Stimulated activated CD4-positive, alpha-beta T cell treated with anti-CD3 and anti-CD28 coated beads, Interleukin-15, amount 100 ng/mL, for 1 hour (primary cell): ENCODE measurements at regions not wholly inside any gene's neighbourhood (a gene's known extent, or its start where the extent isn't known, plus 50 kb on each side); places are given as distances from the start of the nearest gene placed in this dataset.

ENCODE experiments used
- DNase-seq, 2 donors: peaks; one replicate each; pipeline ENCODE4 v3.0.0-alpha.2; 2020; ENCODE audit warnings: low read depth in 1 of 2, low spot score in 1 of 2

DNA sequence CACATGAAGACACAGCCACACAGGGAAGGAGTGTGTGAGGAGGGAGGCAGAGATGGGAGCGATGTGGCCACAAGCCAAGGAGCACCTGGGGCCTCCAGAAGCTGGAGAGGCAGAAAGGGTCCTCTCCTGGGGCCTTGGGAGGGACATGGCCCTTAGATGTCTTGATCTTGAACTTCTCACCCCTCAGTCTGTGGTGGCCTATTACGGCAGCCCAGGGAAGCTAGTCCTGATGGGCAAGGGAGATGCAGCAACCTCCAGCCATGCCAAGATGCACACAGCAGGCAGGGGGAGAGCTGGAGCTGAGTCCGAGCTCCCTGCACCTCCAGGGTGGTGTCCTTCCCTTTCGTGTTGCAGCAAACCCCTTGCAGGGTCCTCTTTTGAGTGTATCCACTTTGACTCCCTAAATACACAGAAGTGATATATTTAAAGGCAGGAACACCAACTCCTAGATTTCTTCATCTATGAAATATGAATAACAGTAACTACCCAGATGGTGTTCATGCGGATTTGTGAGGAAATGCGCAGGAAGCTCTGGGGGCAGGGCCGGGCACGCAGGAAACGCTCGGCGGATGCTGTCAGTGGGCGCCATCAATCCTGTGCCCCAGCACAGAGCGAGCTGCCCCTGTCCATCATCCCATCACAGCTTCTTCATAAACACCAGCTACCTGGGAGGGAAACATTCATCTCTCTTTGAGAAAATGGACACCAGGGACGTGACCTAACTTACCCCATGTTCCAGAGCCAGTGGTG lies 230.4 kb upstream of the MYT1L start:
- DNase-seq, result no peak

DNA sequence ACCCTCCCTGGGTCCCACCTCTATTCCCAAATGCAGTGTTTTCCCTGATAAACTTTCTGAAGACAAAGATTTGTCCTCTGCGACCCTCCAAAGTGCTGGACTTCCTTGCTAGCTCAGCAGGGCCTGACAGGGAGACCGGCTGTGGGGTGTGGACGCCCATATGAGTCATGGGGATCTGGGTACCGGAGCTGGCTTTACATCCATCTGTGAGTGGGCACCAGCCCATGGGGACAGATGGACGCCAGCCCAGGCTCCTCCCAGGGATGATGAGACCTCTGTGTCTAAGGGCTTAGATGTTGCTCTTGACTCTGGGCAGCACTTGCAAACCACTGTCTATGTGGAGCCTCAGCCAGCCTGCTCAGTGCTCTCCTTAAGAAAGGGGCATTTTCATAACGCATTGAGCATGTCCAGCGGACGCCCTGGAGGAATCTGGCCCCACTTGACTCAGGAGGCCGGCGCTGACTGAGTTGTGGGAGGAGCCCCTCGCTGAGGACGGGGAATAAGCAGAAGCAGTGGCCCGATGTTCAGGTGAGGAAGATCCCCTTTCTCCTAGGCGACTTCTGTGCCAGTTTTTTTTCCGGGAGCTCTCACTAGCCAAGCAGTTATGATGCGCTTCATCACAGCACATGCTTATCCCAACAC lies 229.4 kb upstream of the MYT1L start:
- DNase-seq, result no peak

- DNase-seq, result no peak
Observed at GRCh38 chr2:2558476-2558875, 227.4 kb upstream of the MYT1L start.

- no peak for DNase-seq
Observed at GRCh38 chr2:2557475-2557874, 226.4 kb upstream of the MYT1L start.

DNA sequence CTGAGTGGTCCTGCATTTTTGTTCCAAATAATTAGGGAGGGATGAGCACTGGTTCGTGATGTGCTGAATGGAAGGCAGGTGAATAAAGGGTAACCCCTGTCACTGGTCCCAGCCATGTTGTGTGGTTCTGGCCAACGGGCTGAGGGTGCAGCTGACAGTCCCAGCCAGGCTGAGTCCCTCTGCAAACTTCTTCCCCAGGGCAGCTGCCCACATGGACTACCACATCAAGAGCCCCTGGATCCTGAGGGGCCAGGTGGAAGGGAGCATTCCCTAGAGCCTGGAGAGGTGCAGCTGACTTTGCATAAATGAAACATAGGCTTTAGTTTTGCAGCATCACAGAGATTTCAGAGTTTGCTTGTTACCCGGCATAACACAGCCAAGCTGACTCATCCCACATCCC lies 219.8 kb upstream of the MYT1L start:
- DNase-seq, result no peak

GRCh38 chr2:2547911-2548310 lies 216.8 kb upstream of the MYT1L start:
- no peak for DNase-seq

GRCh38 chr2:2547451-2547850 lies 216.4 kb upstream of the MYT1L start:
- DNase-seq, result no peak

GRCh38 chr2:2546046-2546445 lies 215.0 kb upstream of the MYT1L start:
- no peak for DNase-seq

DNA sequence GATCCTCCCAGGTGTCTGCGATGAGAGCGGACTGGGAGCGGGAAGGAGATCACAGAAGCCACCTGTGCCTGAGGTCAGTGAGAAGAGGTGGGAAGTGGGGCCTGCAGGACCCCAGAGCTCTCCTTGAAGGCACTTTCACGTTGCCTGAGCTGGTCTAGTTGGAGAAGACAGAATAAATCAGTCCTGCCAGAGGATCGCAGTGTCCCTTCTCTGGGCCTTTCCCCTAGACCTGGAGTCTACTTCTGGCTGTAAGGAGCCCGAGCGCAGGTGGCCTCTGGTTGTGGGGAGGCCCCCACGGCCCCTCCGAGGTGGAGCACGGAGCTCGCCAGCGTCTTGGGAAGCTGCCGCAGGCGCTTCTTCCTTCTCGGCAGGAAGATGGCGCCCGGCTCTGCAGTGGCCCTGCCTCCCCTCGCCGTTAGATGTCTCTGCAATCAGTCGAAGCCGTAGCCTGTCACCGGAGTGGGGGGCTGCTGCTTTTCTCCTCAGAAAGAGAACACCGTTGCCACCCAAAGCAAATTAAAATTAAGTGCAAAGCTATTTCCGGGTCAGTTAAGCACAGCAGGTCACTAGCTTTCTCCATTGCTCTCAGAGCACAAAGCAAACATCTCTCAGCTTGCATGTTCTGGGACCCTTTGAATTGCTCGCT lies 212.0 kb upstream of the MYT1L start:
- DNase-seq, result no peak

DNA sequence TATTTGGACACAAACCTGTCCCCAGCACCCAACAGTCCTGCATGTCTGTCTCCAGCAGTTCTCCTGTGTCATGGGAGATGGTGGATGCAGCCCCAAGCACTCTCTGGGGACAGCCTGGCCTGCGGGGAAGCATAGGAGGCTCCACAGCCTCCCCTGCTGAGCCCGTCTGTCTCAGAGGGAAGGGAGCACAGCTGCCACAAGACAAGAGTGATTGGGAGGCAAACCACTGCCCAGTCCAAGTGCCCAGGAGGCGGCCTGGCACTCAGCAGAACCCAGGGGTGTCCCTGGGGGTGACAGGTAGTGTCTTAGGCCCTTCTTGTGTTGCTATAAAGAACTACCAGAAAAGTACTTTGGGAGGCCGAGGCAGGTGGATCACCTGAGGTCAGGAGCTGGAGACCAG lies 211.2 kb upstream of the MYT1L start:
- DNase-seq, result no peak

DNA sequence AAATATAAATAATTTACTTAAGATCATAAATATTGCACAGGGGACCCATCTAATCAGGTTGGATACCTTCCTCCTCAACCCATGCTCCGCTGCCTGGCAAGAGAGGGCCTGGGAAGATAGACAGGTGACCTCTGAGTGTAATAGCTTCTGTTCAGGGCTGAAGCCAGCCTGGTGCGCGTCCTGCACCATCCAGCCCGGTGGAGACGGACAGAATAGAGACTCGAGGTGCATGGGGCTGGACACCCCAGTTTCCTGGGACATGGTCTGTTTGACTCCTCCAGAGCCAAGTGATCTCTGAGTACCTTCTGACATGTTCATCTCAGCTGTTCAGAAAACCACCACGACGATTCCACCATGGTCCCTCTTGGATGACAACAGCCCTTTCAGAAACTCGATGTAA lies 209.3 kb upstream of the MYT1L start:
- DNase-seq, result no peak

DNA sequence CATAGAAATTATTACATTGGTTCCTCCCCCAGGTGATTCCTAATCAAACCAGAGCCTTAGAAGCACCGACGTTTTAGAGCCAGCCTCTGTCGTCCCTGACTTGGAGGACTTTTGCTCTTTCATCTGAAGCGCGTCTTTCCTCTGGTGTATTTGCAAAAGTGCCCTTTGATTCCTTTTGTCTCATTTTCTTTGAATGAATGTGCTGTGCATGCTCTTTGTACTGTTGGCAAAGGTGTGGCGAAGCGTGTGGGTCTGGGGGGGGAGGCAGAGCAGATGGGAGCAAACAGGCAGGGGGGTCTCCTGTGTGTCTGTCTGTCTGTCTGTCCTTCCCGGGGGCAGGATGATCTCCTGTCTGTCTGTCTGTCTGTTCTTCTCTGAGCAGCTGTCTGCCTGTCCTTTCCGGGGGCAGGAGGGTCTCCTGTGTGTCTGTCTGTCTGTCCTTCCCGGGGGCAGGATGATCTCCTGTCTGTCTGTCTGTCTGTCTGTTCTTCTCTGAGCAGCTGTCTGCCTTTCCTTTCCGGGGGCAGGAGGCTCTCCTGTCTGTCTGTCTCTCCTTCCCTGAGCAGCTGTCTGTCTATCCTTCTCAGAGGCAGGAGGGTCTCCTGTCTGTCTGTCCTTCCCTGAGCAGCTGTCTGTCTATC lies 205.5 kb upstream of the MYT1L start:
- DNase-seq, result no peak

DNA sequence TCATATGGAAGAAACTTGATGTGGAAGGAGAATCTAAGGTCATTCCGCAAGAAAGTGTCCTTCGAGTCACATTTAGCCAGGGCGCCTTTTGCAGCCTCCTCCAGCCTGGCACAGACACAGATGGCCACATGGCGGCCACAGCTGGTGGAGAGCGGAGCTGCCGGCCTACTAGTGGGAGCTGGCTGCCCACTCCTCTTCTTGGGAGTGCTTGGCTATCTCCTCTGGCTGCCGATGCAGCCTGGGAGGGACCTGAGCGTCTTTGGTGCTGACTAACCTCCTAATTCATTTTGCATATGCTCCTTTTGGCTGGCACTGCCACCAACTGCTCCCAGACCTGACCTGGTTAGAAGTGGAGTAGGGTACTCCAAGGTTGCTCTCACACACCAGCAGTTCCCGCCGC lies 199.3 kb upstream of the MYT1L start:
- no peak for DNase-seq

DNA sequence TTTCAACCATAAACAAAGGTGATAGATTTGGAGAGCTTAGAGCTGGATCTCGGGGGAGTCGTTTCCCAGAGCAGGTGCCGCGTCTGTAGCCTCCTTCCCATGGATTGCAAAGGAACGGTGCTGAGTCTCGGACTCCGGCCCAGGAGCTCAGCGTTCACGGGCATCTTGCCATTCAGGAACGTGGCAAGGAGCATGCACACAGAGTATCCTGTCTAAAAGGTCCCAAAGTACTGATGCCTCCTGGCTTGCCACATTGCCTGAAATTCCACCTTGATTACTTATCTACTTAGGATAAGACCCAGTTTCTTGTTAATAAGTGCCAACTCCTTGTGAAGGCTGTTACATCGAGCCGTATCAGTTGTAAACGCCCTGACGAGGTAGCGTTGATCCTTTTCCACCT lies 197.8 kb upstream of the MYT1L start:
- DNase-seq, result no peak

- no peak for DNase-seq
Observed at GRCh38 chr2:2527148-2527547, 196.1 kb upstream of the MYT1L start.

- DNase-seq, result no peak
Observed at GRCh38 chr2:2524348-2524941, 193.4 kb upstream of the MYT1L start.

DNA sequence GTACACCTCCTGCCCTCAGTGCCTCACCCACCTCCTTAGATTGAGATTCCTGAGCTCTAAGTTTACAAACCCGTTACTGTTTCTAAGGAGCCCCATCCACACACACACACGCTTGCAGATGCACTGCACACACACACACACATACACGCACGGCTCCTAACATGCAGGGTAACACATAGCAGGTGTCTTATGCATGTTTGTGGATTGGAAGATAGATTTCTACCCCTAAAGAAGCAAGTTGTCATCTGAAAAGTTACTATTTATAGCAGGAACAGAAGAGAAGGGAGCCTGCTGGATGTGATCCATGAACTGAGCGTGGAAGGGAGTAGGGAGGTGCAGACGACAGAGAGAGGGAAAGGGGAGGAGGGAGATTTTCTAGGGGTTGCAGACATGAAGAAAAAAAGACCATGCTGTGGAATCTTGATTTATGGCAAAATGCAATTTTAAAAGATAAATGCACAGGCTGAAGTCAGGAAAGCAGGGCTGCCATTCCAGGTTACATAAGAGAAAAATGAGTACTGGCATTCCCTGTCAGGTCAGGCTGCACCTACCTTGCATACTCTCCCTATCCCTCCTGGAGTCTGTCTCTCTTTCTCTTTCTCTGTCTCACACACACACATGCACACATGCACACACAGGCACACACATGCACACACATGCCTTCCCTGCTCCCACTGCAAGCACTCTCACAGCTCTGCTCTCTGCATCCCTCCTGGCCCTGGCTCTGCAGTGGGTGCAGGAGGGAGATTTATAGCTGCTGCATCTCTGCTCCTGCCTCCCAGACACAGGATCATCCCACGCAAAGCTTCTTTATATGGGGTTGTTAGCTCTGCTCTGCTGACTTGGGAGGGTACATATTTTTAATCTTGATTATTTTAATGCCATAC lies 192.6 kb upstream of the MYT1L start:
- no peak for DNase-seq

- DNase-seq, result no peak
Observed at GRCh38 chr2:2520401-2520811, 189.3 kb upstream of the MYT1L start.

GRCh38 chr2:2519381-2519780 lies 188.3 kb upstream of the MYT1L start:
- DNase-seq, result no peak

- DNase-seq, result no peak
Observed at GRCh38 chr2:2517399-2517798, 186.3 kb upstream of the MYT1L start.

- no peak for DNase-seq
Observed at GRCh38 chr2:2516386-2516785, 185.3 kb upstream of the MYT1L start.
